ENCODE measurements at regions not wholly inside any gene's neighbourhood (a gene's known extent, or its start where the extent isn't known, plus 50 kb on each side); places are given as distances from the start of the nearest gene placed in this dataset.

- peaks cover 10% of the 10 kb centered on the region for H3K9me3 Mint-ChIP-seq
- no peak overlapping the region for H3K27ac Mint-ChIP-seq
- no peaks in the 10 kb centered on the region for H3K36me3 Mint-ChIP-seq
- no peak for DNase-seq (ENCODE audit: low spot score in 2 of 2)
- no peak overlapping the region for H3K4me3 Mint-ChIP-seq
- no peaks in the 10 kb centered on the region for H3K4me1 Mint-ChIP-seq
- ATAC-seq = no peak
Observed at GRCh38 chr3:117254985-117255384, 545.4 kb downstream of the TUSC7 start.

- H3K4me1 Mint-ChIP-seq = no peaks in the 10 kb centered on the region
- H3K4me3 Mint-ChIP-seq = no peak overlapping the region
- no peak for ATAC-seq
- H3K9me3 Mint-ChIP-seq = peaks cover 9% of the 10 kb centered on the region
- no peak overlapping the region for H3K27ac Mint-ChIP-seq
- no peak for DNase-seq (ENCODE audit: low spot score in 2 of 2)
- no peaks in the 10 kb centered on the region for H3K36me3 Mint-ChIP-seq
Observed at GRCh38 chr3:117255736-117256135, 546.2 kb downstream of the TUSC7 start.

- Mint-ChIP-seq H3K4me1 (no peaks in the 10 kb centered on the region), H3K36me3 (no peaks in the 10 kb centered on the region), H3K27ac (no peak overlapping the region), H3K9me3 (peaks cover 22% of the 10 kb centered on the region), H3K4me3 (no peak overlapping the region)
- DNase-seq (ENCODE audit: low spot score in 2 of 2) (no peak), ATAC-seq (no peak)
Observed at GRCh38 chr3:117261983-117262421, 552.4 kb downstream of the TUSC7 start.

GRCh38 chr3:117263270-117263669, 553.7 kb downstream of the TUSC7 start:
- Mint-ChIP-seq H3K9me3 (peaks cover 18% of the 10 kb centered on the region), H3K4me3 (no peak overlapping the region), H3K27ac (no peak overlapping the region), H3K36me3 (no peaks in the 10 kb centered on the region), H3K4me1 (no peaks in the 10 kb centered on the region)
- DNase-seq (ENCODE audit: low spot score in 2 of 2) (no peak), ATAC-seq (no peak)

GRCh38 chr3:117263745-117264144, 554.2 kb downstream of the TUSC7 start:
- ATAC-seq = no peak
- H3K4me3 Mint-ChIP-seq = no peak overlapping the region
- H3K27ac Mint-ChIP-seq = no peak overlapping the region
- no peak for DNase-seq (ENCODE audit: low spot score in 2 of 2)
- H3K4me1 Mint-ChIP-seq = no peaks in the 10 kb centered on the region
- H3K9me3 Mint-ChIP-seq = peaks cover 18% of the 10 kb centered on the region
- H3K36me3 Mint-ChIP-seq = no peaks in the 10 kb centered on the region

- Mint-ChIP-seq H3K4me3 (no peak overlapping the region), H3K27ac (no peak overlapping the region), H3K9me3 (peaks cover 18% of the 10 kb centered on the region), H3K36me3 (no peaks in the 10 kb centered on the region), H3K4me1 (no peaks in the 10 kb centered on the region)
- no peak for ATAC-seq
- DNase-seq (ENCODE audit: low spot score in 2 of 2) = no peak
Observed at GRCh38 chr3:117264204-117264994, 554.8 kb downstream of the TUSC7 start.

- Mint-ChIP-seq H3K27ac (no peak overlapping the region), H3K4me1 (no peaks in the 10 kb centered on the region), H3K4me3 (no peak overlapping the region), H3K36me3 (no peaks in the 10 kb centered on the region), H3K9me3 (peaks cover 15% of the 10 kb centered on the region)
- no peak for DNase-seq (ENCODE audit: low spot score in 2 of 2)
- no peak for ATAC-seq
Observed at GRCh38 chr3:117266806-117267205, 557.2 kb downstream of the TUSC7 start.

GRCh38 chr3:117268318-117268717, 558.7 kb downstream of the TUSC7 start:
- no peaks in the 10 kb centered on the region for H3K4me1 Mint-ChIP-seq
- no peak overlapping the region for H3K27ac Mint-ChIP-seq
- no peak overlapping the region for H3K4me3 Mint-ChIP-seq
- peaks cover 12% of the 10 kb centered on the region for H3K9me3 Mint-ChIP-seq
- no peaks in the 10 kb centered on the region for H3K36me3 Mint-ChIP-seq
- DNase-seq (ENCODE audit: low spot score in 2 of 2) (no peak), ATAC-seq (no peak)

GRCh38 chr3:117272274-117272673, 562.7 kb downstream of the TUSC7 start:
- H3K36me3 Mint-ChIP-seq = no peaks in the 10 kb centered on the region

GRCh38 chr3:117272876-117273523, 563.4 kb downstream of the TUSC7 start:
- no peaks in the 10 kb centered on the region for H3K36me3 Mint-ChIP-seq
- ATAC-seq (no peak), DNase-seq (ENCODE audit: low spot score in 2 of 2) (no peak)
- H3K4me3 Mint-ChIP-seq = no peak overlapping the region
- H3K9me3 Mint-ChIP-seq = peaks cover 8% of the 10 kb centered on the region
- H3K27ac Mint-ChIP-seq = no peak overlapping the region
- no peaks in the 10 kb centered on the region for H3K4me1 Mint-ChIP-seq

More at GRCh38 chr3:117272274-117272673, 562.7 kb downstream of the TUSC7 start:
- DNase-seq (ENCODE audit: low spot score in 2 of 2) (no peak), ATAC-seq (no peak)
- Mint-ChIP-seq H3K27ac (no peak overlapping the region), H3K4me3 (no peak overlapping the region), H3K4me1 (no peaks in the 10 kb centered on the region), H3K9me3 (peaks cover 6% of the 10 kb centered on the region)

- Mint-ChIP-seq H3K36me3 (no peaks in the 10 kb centered on the region), H3K27ac (no peak overlapping the region), H3K4me1 (no peaks in the 10 kb centered on the region), H3K9me3 (peaks cover 14% of the 10 kb centered on the region), H3K4me3 (no peak overlapping the region)
- DNase-seq (ENCODE audit: low spot score in 2 of 2) (no peak), ATAC-seq (no peak)
Observed at GRCh38 chr3:117277816-117278215, 568.2 kb downstream of the TUSC7 start.

- Mint-ChIP-seq H3K9me3 (peaks cover 19% of the 10 kb centered on the region), H3K4me3 (no peak overlapping the region), H3K36me3 (no peaks in the 10 kb centered on the region), H3K4me1 (no peaks in the 10 kb centered on the region), H3K27ac (no peak overlapping the region)
- no peak for DNase-seq (ENCODE audit: low spot score in 2 of 2)
- ATAC-seq = no peak
Observed at GRCh38 chr3:117278424-117279190, 569.0 kb downstream of the TUSC7 start.

- ATAC-seq (no peak), DNase-seq (ENCODE audit: low spot score in 2 of 2) (no peak)
- no peaks in the 10 kb centered on the region for H3K4me1 Mint-ChIP-seq
- H3K4me3 Mint-ChIP-seq = no peak overlapping the region
- H3K27ac Mint-ChIP-seq = no peak overlapping the region
- H3K9me3 Mint-ChIP-seq = peaks cover 18% of the 10 kb centered on the region
- H3K36me3 Mint-ChIP-seq = no peaks in the 10 kb centered on the region
Observed at GRCh38 chr3:117281371-117281770, 571.8 kb downstream of the TUSC7 start.

GRCh38 chr3:117282566-117282965, 573.0 kb downstream of the TUSC7 start:
- H3K27ac Mint-ChIP-seq = no peak overlapping the region
- peaks cover 10% of the 10 kb centered on the region for H3K9me3 Mint-ChIP-seq
- no peak for DNase-seq (ENCODE audit: low spot score in 2 of 2)
- H3K4me1 Mint-ChIP-seq = no peaks in the 10 kb centered on the region
- H3K4me3 Mint-ChIP-seq = no peak overlapping the region
- H3K36me3 Mint-ChIP-seq = no peaks in the 10 kb centered on the region
- no peak for ATAC-seq

GRCh38 chr3:117285737-117286136, 576.2 kb downstream of the TUSC7 start:
- H3K27ac Mint-ChIP-seq = no peak overlapping the region
- H3K4me3 Mint-ChIP-seq = no peak overlapping the region
- H3K36me3 Mint-ChIP-seq = no peaks in the 10 kb centered on the region
- peaks cover 17% of the 10 kb centered on the region for H3K9me3 Mint-ChIP-seq
- no peaks in the 10 kb centered on the region for H3K4me1 Mint-ChIP-seq
- no peak for DNase-seq (ENCODE audit: low spot score in 2 of 2)
- ATAC-seq = no peak

Measured in stimulated activated effector memory CD8-positive, alpha-beta T cell treated with anti-CD3 and anti-CD28 coated beads, Interleukin-12 subunit alpha, Interleukin-12 subunit beta, amount 100 ng/mL, for 72 hours (primary cell).